GM21447 (cell line): ENCODE measurements at regions not wholly inside any gene's neighbourhood (a gene's known extent, or its start where the extent isn't known, plus 50 kb on each side); places are given as distances from the start of the nearest gene placed in this dataset.

Experiments used
- ATAC-seq: cut with Tn5 transposase; IDR thresholded peaks from one replicate; pipeline ENCODE4 v1.9.1; 2021; ENCODE audit not compliant: unreplicated experiment

DNA sequence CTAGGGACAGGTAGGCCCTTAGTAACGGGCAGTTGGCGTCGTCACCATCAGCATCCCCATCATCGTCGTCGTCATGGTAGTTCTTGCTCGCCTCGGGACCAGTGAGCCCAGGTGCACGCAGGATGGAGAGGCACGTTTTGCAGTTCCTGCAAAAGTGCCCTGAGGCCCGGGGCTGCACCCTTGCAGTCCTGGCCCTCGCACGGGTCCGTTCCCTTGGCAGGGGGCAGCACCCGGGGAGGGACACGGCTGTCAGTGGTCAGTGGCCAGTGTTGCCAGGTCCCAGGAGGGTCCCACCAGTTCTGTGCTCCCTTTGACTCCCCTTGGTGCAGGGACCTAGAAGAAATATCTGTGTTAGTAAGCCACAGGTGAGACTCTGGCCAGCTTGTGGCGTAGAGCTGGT, 243.9 kb upstream of the CIBAR2 start:
- no peak for ATAC-seq

DNA sequence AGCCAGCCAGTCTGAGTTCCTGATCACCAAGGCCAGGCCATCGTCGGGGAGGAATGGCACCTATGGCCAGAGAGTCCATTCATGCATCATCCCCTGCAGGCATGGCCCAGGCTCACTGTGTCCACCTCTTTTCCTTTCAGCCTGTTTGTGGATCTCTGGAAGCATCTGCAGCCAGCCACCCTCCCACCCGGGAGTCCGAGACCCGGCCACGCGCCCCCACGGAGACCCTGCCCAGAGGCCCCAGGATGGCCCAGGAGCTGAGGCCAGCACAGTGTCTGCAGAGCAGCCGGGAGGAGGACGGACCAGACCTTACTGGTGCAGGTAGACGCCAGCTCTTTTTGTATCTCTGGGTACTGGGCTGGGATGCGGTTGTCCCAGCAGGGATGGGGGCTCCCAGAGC, 245.1 kb upstream of the CIBAR2 start:
- no peak for ATAC-seq

DNA sequence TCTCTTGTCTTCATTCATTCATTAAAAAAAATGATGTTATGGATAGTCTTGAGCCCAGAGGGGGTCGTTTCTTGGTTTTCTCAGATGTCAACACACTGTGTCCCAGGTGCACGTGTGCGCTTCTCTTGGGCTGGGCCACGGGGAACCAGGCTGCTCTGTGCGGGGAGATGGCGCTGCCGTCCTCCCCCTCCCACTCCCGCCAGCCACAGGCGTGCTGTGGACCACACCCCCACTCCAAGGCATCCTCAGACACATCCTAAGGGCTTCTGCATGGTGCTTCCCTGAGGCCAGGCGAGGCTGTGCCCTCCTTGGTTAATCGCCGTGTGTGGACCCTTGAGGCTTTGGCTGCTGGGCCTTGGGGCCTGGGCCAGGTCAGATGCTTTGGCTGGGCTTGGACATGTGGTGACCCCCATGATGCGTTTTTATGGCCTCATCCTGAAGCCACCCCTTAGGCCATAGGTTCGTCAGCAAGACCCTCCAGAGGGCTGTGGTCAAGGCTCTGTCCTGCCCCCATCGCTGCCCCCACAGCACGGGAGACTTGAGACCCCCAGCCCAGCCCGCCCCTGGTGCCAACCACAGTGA, 245.7 kb upstream of the CIBAR2 start:
- no peak for ATAC-seq

DNA sequence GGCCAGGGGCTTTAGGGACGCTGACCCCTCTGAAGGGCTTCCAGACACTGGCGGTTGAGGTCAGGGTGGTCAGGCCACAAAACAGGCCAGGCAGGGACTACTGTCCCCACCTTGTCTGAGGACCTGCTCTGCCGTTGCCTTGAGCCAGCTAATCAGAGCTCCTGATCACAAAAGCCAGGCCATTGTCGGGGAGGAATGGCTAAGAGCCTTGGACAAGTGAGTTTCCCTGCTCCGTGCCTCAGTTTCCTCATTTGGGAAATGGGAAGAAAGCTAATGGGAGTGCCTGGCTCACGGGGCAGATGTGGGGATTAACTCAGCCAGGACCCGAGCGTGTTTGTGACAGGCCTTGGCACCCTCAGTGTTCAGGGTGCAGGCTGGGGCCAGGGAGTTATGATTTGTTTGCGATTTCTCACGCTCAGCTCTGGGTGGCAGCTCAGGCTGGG, 246.5 kb upstream of the CIBAR2 start:
- no peak for ATAC-seq

DNA sequence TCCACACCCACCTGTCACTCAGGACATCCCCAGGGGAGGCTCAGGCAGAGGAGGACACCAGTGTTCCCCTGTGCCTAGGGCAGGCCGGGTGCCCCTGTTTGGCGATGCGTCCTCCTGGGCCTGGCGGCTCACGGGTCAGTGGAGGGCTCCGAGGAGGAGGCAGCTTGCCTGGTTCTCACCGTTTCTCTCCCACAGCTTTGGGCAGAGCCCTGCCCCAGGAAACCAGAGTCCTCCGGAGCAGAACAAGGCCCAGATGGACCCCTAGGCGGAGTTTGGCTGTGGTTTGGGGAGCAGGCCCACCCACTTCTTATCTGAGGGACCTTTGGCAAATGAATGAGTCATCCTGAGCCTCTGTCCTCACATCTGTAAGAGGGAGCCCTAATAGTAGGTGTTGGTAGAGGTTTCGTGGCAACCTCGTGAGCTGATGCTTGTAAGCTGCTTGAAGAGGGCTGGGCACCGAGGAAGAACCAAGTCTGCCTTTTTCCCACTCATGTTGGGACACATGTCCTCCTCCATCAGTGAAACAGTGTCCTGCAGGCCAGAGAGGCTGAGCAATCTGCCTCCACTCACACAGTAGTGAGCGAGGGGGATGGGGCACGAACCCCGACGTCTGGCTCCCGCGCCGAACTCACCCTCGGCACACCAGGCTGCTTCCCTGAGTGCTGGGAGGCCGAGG, 247.0 kb upstream of the CIBAR2 start:
- ATAC-seq = no peak

DNA sequence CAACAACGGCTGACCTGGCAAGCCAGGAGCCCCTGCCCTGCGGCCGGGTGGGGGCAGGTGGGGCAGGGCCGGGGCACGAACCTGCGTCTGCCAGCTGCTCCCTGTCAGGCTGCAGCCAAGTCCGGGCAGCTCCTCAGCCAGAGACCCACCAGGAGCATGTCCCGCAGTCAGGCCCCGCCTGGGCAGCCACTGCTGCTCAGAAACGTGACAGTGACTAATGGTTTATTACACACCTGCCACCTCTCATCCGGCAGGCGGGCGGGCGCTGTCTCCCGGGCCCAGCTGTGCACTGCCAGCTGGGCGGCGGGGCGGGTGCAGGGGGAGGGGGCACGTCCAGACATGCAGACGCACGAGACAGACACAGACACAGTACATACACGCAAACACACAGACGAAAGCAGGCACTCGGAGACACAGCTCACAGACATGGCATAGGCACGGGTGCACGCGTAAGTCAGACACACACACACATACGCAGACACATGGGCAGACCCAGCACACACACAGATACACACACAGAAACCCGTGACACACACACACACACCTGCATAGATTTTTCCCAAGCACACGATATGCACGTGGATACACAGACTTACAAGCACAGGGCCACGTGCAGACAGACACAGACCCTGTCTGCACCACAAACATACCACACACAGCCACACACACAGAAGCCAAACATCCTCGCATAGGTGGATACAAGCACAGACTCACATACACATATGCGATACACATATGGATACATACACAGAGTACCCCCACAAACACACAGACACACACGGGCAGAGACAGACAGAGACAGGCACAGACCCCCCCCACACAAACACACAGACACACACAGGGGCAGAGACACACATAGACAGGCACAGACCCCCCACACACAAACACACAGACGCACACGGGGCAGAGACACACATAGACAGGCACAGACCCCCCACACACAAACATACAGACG, 248.3 kb upstream of the CIBAR2 start:
- no peak for ATAC-seq

DNA sequence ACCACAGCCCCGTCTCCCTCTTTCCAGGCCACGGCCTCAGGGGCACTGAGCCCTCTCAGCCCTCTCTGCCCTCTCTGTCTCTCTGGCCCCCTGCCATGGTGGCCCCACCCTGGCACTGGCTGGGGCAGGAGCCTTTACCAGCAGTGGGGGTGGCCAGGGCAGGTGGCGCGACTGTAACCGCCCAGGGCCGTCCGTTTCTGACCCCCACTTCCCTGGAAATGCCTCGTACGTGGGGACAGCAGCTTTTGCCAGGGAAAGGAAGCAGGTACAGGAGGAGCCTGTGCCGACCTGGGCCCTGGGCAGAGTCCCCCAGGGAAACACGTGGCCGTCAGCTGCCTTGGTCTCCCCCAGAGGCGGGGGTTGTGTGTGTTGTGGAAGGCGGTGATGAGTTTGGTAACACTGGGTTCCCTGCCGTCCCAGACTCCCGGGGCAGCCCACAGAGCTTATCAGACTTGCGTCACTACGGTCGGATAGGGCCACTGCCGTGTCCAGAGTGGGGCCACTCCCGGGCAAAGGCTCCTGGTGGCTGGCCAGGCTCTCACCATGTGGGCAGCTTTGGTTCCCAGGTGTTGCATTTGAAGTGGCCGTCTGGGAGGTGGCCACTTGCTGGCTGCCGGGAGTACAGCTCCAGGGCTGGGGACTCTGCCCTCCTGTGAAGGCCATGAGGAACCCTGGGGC, 249.3 kb upstream of the CIBAR2 start:
- no peak for ATAC-seq

DNA sequence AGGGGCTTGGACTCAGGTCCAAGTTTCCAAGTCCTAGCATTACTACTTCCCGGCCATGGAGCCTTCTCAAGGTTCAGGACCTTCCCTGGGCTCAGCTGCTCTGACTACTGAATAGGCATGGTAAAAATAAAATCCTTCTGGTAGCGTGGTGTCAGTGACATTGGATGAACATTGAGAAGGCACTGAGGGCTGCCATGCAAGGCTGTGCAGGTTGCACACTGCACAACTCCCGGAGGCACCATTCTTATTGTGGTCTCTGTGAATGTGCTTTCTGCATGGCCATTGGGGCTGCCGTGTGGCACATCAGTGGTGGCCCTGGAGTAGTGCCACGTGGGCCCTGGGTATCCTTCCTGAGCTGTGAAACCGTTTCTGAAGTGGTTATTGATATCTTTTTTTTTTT, 250.2 kb upstream of the CIBAR2 start:
- no peak for ATAC-seq

DNA sequence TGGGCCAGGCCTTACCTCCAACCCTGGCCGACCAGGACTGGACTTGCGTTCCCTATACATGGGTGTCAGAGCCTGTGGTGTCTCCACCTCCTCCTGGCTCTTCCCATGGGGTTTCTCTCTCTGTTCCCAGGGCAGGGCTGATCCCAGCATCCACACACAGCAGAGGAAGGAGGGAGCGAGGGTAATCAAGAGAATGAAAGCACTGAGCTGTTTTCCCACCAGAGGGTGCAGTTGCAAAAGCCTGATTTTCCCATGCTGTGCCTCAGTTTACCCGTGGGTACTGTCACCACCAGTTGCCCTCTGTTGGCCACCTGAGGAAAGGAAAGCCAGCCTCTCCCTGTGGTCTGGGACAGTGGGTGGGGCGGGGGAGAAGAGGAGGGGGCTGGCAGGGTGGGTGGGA, 249.7 kb upstream of the GSE1 start:
- no peak for ATAC-seq

DNA sequence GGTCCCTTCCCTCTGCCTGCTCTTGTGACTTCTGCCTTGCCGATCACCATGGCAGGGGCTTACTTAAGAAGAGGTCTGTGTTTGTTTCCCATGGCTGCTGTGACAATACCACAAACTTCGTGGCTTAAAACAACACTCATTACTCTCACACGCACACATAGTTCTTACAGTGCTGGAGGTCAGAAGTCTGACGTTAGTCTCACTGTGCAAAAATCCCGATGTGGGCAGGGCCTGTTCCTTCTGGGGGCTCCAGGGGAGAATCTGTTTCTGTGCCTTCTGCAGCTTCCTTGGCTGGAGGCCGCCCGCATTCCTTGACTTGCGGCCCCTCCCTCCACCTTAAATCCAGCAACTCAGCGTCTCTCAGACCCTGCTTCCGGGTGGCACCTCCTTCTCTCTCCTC, 249.2 kb upstream of the GSE1 start:
- no peak for ATAC-seq

DNA sequence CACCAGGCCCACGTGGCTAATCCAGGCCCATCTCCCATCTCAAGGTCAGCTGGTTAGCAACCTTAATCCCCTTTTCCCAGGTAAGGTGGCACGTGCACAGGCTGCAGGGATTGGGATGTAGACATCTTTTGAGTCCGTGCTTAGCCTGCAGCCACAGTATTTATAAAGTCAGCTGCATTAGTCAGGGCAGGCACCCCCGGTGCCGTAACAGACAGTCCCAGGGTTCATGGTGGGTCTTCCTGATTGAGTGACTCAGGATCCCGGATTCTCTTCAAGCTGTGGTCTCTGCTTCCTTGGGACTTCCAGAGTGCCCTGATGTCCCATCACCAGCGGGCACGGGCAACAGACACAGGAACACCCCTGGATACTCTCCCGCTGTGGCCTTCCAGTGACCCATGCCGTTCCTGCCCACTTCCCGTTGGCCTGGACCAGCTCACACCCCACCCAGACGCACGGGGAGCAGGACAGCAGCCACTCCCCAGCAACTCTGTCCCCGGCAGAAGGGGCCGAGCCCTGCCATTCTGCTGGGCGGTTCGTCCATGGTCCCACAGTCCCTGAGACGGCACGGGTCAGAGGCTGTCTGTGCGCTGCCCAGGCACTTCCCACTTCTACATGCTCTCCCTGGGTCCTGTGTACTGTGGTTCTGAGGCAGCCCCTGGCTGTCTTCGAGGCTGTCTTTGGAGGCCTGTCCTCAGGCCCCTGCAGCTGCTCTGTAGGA, 248.6 kb upstream of the GSE1 start:
- no peak for ATAC-seq

DNA sequence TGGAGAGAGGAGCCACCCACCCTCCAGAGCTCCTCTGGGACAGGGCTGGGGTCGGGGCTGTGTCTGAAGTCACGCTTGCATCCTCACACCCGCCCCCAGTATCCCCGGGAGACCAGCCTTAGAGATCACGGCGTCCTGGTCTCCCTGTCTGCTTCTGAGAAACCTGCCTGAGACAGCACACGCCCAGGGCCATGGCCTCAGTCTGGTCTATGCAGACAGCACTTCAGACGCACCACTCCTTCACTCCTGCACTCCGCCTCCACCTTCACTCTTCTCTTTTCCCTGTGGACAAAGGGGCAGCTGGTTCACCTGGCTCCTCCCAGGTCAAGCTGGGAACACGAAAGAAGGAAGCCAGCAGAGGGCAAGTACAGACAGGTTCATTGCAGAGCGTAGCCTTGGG, 248.0 kb upstream of the GSE1 start:
- no peak for ATAC-seq

DNA sequence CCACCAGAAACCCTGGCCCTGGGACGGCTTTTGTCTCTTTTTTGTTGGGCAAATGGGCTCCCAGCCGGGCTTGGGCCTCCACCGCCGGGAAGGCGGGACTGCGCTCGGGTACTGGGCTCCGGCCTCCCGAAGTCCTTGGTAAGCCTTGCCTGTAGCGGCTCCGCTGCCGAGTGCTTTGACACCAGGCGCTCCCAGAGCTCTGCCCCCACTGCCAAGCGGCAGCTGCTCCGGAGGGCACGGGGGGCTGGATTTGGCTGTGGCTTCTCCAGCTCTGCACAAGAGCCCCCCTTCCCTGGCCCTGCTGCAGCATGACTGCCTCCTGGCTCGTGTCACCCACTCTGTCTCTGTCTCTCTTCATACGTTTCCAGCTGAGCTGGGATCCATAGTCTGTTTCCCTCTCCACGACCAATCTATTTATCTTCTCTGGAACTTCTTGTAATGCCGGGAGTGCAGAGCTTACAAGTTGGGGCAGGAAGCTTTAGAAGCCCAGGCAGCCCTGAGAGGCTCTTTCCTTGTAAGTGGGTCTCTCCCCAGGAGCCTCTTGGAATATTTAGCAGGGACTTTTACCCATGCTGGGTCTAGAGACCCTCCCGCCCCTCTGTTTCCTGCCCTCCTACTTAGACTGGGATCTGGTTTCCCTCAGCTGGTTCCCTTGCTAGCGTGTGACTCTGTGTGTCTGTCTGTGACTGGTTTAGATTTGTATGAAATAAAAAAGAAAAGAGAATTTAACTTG, 246.9 kb upstream of the GSE1 start:
- ATAC-seq = no peak

DNA sequence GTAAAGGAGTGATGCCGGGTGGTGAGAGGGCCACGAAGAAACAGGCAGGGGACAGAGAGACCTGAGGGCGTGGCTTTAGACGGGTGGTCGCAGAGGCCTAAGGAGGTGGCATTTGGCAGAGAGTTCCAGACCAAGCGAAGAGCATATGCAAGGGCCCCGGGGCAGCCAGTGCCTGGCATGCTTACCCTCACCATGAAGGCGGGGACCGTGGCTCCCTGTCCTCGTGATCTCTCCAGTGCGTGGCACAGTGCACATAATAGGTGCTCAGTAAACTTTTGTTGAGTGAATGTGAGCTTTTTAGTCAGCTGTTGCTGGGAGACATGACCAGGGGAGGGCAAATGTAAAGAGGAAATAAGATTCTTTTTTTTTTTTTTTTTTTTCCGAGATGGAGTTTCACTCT, 245.6 kb upstream of the GSE1 start:
- no peak for ATAC-seq

DNA sequence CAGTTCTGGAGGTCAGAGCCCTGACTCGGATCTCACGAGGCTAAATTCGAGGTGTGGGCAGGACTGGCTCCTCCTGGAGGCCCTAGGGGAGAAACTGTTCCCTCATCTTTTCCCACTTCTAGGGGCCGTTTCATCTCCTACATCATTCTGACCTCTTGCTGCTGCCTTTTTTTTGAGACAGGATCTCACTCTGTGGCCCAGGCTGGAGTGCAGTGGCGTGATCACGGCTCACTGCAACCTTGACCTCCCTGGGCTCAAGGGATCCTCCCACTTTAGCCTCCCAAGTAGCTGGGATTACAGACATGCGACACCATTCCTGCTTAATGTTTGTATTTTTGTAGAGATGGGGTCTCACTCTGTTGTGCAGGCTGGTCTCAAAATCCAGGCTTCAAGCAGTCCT, 244.1 kb upstream of the GSE1 start:
- ATAC-seq = no peak

DNA sequence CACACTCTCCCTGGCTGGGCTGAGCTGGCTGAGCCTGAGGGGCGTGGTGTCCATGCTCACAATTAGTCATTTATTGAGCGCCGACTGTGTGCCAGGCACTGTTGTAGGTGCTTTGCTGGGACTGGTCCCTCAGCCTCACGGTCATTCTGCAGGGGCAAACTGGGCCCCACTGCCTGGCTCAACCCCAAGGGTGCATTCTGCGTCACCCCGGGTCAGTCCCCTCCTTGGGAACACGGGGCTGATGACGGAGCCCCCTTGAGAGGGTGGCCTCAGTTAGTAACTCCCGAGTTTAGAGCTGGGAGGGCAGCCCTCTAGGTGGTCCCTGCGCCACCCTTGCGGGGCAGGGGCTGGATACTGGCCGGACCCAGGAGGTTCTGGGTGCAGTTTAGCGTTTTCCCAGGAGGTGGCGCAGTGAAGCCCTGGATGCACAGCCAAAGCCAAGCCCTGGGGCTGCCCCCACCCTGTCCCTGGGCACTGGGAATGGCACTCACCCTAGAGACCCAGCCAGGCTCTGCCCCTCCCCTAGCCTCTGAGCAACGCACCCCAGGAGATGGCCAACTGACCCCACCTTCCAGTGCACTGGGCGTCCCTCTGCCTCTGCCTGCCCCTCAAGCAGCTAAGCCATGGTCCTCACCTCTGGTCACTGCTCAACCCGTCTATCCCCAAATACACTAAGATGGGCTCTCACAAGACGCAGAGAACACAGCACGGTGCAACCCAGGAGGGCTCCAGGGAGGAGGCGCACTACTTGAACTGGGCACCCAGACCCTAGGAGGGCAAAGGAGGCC, 243.2 kb upstream of the GSE1 start:
- no peak for ATAC-seq

DNA sequence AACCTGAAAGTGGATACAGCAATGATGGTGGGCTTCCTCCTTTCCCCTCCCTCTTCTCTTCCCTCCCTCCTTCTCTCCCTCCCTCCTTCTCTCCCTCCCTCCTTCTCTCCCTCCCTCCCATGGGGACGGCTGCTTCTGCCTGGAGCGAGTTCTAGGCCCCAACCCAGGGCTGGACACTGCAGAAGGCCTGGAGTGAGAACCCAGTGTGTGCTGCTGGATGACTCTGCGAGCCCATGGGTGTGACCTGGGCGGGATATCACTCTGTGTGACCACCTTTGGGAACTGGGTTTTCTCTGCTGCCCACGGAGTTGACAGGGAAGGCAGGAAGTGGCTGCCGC, 242.6 kb upstream of the GSE1 start:
- ATAC-seq = no peak

DNA sequence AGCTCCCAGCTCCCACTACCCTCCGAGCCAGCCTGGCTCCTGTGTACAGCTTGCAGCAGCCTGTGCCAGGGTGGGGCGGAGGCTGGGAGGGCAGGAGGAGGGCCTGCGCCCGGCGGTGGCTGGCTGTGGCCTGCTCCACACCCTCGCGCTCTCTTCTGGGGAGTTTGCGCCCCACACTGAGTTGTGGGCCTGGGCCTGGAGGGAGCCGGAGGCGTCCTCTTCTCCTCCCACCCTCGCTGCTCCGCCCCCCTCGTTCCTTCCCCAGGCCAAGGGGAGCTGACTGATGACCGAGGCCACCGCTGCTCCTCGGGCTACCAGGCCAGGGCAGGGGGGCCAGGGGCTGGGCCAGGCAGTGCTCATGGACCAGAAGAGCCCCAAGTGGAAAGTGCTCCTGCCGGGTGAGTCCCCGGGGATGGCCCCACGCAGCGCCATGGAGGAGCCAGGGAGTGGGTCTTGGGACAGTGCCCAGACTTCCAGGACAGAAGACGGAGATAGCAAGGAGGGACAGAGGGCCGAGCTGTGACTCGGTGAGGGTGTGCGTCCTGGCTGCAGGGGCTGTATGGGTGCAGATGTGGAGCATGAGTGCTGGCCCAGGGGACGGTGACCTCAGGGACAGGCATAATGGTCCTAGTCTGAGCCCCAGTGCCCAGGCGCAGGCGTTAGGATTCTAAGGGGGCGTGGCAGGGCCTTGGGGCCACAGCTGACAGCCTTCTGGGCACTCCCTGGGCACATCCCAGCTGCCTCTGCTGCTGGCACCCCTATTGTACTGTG, 242.1 kb upstream of the GSE1 start:
- no peak for ATAC-seq

DNA sequence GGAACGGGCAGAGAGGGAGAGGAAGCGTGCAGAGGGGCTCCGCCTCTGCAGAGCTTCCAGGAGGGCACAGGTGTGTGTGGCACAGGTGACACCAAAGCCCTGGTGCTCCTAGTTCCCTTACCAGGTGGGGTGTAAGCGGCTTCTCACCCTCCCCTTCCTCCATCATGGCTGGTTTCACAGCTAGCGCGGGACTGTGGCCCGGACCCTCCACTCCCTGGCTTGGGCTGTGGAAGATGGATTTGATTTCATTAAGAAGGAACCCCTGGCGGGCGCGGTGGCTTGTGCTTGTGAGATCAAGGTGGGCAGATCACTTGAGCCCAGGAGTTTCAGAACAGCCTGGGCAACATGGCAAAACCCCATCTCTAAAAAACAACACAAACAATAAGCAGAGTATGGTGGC, 241.2 kb upstream of the GSE1 start:
- ATAC-seq = no peak
